ENCODE measurements at regions not wholly inside any gene's neighbourhood (a gene's known extent, or its start where the extent isn't known, plus 50 kb on each side); places are given as distances from the start of the nearest gene placed in this dataset.
"Not testable (repeated sequence)": the region's sequence is repeated elsewhere in the genome, so short reads cannot be mapped to it uniquely, and the experiment has no call there.

DNA sequence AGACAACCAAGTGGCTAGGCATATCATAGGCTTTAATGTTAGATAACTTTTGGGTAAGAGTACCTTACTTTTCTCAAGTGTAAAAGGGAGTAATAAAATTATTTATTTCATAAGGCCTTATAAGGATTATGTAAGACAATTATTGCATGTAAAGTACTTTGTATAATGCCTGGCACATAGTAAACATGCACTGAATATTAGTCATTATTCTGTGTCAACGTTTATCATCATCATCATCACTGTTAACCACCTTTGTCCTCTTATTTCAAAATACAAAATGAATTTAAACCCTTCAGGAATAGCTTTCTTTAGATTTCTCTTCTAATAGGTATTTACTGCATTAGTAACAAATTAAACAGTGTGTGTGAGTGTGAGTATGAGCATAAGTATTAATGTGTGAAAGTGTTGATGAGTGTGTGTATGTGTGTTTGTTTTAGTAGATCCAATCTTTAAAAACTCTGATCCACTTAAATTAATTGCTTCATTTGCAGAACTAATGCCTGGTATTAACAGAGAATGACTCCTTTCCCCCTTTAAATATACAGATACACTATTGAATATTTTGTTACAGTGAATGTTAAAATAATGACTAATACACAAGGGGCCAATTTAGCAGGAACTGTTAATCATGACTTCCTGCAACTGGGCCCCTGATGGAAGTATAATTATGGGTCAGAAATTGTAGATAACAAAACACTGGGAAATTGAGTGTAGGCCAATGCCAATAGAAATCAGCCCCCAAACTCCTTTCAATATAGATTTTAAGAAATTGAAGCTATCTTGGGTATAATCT, 213.3 kb upstream of the FZD8 start:
- DNase-seq (ENCODE audit: low read depth in 2 of 2), result no peak

DNA sequence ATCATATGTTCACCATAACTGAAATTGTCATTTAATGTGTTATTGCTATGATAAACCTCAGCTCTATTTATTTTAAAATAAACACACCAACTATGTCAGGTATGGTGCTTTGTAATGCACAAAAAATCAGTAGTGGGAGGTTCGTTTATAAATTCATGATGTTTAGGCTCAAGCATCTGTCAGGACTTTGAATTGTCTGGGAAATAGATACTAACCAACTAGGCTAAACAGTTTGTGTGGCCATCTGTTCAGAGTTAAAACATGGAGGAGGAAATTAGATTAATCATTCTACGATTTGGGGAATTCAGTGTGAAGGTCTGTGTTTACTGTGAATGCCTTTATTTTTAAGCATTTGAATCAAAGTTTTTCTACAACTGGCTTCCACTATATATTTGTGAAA, 212.6 kb upstream of the FZD8 start:
- no peak for DNase-seq (ENCODE audit: low read depth in 2 of 2)

DNA sequence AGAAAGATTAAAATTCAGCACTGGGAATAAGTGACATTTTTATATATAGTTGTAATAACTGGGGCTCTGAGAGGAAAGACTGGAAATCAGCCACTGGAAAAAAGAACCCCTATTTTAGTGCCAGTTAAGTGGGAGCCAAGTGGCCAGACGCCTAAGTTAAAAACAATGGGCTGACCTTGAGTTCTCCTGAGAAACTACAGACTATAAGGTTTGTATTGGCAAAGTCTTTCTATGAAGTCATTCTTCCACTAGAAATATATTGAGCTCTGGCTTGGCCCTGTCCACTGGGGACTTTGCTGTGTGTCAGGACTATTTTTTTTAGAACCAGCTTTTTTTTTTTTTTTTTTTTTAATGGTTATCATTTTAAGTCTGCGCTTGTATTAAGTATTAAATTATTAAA, 210.6 kb upstream of the FZD8 start:
- DNase-seq (ENCODE audit: low read depth in 2 of 2), result no peak

DNA sequence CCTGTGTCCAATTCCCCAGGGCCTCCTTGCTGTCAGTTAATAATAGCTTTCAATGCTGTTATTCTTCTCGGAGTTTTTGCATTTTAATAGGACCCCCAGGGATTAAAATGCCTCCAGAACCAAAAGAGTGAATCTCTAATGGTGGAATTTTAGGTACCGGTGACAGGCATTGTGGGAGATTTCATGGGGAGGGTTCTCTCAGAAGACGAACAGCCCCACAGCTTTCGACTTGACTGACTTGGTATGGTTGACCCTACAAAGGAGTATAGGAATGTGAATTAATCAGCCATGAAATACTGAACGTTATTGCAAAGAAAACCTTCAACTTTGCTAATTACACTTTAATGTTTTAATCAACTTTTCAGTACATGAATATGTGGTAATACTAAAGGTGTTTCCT, 206.3 kb upstream of the FZD8 start:
- no peak for DNase-seq (ENCODE audit: low read depth in 2 of 2)

DNA sequence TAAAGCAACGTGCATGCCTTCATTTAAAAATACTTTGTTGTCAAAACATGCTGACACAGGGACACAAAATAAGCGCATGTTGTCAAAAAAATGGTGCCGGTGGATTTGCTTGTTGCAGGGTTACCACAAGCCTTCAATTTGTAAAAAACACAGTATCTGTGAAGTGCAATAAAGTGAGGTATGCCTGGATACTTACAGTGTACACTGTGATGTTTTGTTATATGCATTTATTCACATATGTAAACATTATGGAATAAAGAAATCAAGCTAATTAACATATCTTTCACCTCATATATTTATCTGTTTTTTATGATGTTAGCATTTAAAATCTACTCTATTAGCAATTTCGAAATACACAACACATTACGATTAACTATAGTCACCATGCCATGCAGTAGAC, 202.6 kb upstream of the FZD8 start:
- DNase-seq (ENCODE audit: low read depth in 2 of 2), result no peak

DNA sequence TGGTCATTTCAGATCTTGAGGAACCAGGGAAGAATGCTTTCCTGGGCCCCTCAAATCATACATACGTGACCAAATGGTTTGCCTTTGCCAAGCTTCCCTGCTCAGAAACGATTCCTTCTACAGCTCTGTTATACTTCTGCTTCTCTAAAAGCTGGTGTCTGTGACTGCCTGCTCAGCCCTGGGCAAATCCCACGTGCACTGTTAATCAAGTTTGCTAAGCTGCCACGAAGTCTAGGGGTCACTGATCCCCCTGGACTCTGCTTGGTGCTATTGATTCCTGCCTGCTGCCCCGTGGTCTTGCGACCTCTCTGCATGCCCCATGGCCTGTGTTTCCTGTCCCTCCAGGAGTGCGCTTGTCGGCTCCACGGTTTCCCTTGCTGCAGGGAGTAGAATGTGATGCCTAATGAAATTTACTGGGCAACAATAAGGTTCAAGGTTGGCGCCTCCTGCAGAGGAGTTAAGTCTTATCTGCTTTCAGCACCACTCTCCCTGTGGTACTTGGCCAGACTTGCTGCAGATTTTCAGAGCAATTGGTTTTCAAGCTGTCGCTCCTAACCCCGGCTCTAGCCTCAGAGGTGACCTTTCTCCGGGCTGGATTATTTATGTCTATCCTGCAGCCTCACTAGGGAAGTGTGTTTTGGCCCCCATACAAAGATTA, 201.6 kb upstream of the FZD8 start:
- DNase-seq (ENCODE audit: low read depth in 2 of 2), result no peak

DNA sequence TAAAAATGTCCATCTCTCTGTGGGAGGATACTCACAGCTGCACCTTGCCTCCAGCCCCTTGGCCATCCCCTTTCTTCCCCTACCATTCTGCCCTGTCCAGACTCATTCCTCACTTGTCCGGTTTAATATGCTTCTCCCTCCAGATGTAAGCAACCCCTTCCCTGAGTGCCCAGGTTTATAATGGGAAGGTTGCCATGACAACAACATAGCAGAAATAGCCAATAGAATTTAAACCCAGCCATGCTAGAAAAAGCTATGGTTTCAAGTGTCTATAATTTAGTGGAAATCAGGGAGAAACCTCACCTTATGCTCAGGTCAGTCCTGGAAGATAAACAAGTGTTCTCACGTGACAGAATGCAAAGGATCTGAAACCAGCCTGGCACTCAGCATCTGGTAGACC, 196.0 kb upstream of the FZD8 start:
- no peak for DNase-seq (ENCODE audit: low read depth in 2 of 2)

DNA sequence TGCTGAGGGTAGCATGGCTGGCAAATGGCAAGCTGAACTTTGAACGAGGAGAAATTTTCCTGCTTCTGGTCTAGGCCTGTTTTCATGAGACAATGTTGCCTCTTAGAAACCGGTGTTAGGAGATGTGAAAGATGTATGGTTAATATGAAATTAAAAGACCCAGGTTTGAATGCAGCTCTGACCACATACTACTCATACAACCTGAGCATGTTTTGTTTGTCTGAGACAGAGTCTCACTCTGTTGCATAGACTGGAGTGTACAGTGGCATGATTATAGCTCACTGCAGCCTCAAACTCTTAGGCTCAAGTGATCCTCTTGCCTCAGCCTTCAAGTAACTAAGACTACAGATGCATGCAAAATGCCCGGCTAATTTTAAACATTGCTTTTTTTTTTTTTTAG, 193.4 kb upstream of the FZD8 start:
- no peak for DNase-seq (ENCODE audit: low read depth in 2 of 2)

DNA sequence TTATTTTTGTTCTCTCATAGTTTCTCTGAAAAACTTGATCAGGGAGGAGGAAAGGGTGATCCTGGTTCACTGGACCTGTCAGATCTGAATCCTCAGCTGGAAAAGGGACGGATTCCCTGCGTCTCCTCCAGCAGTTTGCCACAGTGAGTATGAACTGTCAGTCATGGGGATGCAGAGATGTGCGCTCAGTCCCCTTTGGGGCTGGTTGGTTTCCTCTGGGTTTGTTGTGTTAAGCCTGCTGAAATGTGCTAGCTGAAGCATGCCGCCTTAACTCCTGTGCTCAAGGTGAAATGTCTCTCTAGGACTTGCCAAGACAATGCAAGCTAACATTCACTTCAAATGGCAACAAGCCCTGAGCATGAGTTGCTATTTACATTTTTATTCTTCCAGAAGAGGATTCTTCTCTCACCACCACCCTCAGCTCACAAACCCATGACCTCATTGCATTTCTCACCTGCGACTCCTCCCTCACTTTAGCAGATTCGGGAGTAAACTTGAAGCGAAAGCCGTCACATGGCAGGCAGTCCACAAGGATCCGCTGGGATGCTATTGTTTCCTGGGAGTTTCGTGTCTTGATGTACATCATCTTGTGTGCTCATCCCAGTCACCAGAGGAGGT, 192.9 kb upstream of the FZD8 start:
- DNase-seq (ENCODE audit: low read depth in 2 of 2), result no peak

DNA sequence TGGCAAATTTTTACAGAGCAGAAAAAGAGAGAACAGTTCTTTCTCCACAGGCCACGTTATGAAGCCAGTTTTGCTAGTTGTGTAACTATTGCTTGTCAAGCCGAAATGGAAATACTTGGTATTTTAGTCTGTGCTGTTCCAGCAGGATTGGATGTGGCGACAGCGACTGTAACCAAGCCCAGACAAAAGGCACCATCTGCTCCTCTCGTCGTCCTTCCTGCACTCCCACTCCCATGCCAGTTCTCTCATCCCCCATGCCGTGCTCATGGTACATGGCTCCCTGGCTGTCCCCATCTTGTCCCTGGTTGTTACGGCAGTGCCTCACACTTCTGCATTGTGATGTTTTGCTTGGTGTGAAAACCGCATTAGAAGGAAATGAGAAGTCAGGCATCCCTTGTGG, 185.7 kb upstream of the FZD8 start:
- no peak for DNase-seq (ENCODE audit: low read depth in 2 of 2)

DNA sequence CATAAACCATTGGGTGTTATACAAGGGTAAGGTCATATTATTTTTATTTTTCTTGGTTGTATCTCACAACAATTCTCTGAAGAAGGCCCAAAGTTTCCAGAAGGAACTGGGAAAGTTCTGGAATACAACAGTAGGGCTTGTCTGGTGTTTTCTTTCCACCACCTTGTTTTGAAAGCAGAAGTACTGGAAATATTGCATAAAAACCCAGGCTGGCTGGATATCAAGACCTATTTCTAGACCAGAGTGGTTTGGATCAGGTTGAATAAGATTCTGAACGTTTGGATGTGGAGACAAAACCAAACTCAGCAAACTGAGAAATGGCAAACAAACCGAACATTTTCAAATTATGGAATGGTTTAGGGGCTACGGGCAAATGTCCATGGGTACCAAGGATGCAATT, 182.6 kb upstream of the FZD8 start:
- no peak for DNase-seq (ENCODE audit: low read depth in 2 of 2)

DNA sequence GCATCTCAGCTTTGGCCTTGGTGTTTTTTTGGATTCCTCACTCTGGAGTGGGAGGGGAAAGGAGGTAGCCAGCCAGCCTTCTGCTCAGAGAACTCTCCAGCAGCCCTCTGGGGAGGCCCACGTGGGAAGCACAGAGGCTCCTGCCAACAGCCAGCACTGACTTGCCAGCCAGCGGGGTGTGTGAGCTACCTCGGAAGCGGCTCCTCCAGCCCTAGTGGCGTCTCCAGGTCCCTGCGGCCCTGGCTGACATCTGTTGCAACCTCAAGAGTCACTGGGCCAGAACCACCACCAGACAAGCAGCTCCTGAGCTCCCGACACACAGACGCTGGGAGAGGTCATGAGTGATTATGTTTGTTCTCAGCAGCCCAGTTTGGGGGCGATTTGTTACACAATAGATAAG, 180.2 kb upstream of the FZD8 start:
- no peak for DNase-seq (ENCODE audit: low read depth in 2 of 2)

DNA sequence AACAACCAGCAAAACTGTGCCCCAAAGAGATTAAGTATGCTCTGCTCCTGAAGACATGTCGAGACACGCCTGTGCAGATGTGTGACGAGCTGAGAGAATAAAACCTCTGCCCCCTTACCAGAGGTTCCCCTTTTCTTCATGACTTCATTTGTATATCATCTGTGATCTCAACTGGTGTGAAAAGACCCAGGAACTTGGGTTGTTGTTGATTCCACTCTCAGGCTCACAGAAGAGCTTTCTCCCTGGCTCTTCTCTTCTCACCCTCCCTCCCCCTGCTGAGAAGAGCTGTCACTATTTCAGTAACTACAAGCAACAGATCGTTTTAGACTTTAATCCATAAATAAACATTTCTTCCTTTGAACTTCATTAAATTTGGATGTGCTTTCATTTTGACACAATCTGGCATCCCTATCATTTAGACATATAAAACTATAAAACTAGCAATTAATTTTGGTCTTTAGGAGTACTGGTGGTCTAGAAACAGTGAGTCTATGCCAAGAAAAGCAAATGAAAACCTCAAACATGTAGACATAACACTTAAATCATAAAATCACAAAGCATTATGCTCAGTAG, 179.3 kb upstream of the FZD8 start:
- no peak for DNase-seq (ENCODE audit: low read depth in 2 of 2)

DNA sequence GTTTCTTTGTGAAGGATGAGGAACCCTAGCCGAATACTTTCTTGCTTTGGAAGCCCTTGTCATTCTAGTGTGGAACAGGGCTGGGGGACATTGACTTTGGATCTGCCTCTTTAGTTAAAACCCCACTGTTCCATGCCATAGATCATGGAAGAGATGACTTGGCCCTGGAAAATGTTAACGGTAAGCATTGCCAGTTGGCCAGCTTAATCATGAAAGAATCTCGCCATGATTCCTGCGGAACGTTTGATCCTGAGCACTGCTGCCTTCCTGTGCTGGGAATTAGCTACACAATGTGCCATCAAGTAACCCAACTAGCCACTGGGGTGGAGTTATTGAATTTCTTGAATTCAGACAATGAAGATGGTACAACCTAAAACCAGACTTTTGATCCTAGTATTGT, 177.6 kb upstream of the FZD8 start:
- DNase-seq (ENCODE audit: low read depth in 2 of 2), result no peak

DNA sequence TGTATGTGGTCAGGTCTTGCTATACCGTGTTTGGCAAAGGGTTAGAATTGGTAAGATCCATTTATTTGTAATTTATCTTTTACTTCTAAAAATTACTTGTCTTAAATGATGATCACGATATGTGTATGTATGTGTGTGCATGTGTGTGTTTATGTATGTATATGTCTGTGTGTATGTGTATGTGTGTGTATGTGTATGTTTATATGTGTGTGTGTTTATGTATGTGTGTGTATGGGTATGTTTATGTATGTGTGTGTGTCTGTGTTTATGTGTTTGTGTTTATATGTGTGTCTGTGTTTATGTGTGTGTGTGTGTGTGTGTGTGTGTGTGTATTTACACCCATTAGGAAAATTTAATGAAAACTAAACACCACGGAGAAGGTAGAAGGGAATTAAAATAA, 176.9 kb upstream of the FZD8 start:
- DNase-seq (ENCODE audit: low read depth in 2 of 2), result no peak

DNA sequence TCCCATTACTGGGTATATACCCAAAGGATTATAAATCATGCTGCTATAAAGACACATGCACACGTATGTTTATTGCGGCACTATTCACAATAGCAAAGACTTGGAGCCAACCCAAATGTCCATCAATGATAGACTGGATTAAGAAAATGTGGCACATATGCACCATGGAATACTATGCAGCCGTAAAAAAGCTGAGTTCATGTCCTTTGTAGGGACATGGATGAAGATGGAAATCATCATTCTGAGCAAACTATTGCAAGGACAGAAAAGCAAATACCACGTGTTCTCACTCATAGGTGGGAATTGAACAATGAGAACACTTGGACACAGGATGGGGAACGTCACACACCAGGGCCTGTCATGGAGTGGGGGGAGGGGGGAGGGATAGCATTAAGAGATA, 175.0 kb upstream of the FZD8 start:
- DNase-seq (ENCODE audit: low read depth in 2 of 2), result not testable (repeated sequence)

DNA sequence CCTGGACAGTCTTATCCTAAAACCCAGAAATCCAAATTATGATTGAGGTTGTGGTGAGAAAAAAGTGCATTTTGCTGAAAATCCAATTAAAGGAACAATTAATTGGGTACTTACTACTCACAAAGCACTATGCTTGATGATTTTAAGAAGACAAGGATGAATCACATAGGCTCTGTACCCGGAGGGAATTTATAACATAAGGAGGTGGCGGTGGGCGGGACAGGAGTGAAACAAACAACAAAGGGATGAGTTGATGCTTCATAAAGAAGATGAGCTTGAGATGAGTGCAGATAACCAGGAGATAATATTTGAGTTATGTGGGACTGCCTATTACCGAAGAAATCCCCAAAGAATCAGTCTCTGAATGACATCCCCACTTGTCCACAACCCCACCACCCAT, 171.1 kb upstream of the FZD8 start:
- DNase-seq (ENCODE audit: low read depth in 2 of 2), result no peak

DNA sequence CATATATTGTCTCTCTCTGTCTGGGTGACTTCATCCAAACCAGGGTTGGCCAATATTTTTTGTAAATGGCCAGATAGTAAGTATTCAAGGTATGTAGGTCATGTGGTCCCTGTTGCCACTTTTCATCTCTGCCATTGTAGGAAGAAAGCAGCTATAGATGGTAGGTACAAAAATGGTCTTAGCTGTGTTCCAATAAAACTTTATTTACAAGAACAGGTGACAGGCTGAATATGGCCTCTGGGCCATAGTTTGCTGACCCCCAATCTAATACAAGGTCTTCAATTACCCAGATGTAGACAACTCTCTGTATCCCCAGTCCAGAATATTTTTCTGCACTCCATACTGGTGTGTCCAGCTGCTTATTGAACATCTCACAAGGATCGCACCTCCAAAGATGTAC, 166.2 kb upstream of the FZD8 start:
- DNase-seq (ENCODE audit: low read depth in 2 of 2), result no peak

DNA sequence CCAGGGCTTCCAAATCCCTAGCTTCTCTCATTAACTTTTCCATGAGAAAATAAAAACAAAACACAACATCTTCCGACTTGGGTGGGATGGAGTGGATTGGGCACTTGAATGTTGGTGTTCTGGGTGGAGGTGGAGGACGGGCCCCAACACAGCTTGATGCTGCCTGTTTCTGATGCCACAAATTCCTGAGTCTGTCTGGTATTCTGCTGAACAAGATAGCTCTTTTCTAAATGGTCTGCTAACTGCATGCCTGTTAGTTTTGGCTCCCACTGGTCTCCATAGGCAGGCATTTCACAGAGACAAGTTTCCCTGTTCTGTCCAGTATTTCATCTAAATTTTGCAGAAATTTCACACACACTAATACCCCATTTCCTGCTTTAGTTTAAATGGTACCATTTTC, 160.9 kb upstream of the FZD8 start:
- no peak for DNase-seq (ENCODE audit: low read depth in 2 of 2)

DNA sequence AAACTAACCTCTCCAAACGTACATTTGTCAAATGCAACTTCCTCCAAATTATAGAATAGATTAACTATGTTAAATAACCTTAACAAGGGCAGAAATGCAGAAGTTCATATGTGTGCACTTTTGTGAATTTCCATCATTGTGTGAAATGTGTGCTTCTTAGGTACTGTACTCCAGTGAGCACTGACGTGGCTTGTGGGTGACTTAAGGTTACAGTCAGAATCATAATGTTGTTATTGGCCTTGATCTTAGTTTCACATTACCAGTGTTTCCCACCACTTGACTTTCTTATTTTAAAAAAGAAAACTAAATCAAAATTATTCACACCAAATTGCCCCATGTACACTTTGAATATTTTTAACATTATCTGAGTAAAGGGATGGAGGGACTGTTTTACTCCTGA, 155.1 kb upstream of the FZD8 start:
- no peak for DNase-seq (ENCODE audit: low read depth in 2 of 2)

DNA sequence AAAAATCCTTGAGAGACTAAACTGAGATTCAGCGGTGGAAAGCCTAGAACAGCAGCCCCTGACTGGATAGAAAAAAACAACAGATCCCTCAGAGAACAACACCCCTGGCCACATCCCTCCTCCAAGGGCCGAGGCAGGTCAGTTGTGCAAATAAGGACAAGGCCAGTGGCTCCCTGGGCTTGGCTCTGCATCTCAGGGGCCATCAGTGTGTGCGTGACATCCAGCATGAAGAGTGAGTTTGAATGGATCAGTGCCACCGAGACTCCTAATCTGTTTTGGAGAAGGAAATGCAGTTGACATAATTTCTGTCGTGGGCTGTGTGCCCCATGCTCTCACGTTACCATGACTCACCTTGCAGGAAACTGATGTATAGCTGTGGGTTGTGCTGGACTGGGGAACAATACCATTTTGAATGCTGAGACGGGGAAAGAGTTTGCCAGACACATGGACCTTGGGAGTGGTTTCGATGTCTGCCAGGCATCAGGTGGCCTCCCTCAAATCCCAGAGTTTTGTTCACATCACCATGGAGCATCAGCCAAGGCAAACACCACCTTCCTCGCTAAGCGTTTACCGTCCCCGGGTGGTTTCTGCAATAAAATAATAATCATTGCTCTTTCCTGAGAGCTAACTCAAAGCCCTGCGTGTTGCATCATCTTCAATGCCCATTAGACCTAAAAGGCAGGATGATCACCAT, 153.2 kb upstream of the FZD8 start:
- DNase-seq (ENCODE audit: low read depth in 2 of 2), result no peak

DNA sequence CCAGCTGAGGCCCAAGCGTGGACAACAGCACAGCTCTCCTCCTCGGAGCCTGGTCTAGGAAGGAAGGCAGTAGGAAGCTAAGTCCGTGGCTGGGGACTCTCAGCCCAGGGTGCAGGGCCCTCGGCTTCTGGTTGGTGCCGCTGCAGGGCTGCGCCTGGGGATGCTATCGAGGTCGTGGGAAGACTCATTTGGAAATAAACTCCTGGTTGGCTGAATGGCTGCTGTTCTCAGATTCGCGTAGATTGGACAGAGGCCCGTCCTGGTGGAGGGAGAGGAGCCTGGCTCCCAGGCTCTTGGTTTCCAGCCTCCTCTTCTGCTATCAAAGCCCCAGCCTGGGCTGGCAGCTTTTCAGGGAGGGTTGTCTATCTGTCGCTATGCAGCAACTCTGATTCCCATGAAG, 152.6 kb upstream of the FZD8 start:
- no peak for DNase-seq (ENCODE audit: low read depth in 2 of 2)

Measured in stimulated activated CD4-positive, alpha-beta T cell treated with anti-CD3 and anti-CD28 coated beads, Interleukin-15, amount 100 ng/mL, for 48 hours (primary cell).